GM19238 (cell line): ENCODE measurements at regions not wholly inside any gene's neighbourhood (a gene's known extent, or its start where the extent isn't known, plus 50 kb on each side); places are given as distances from the start of the nearest gene placed in this dataset.

Source experiments
- DNase-seq: peaks from one replicate; pipeline ENCODE4 v3.0.0; 2011; ENCODE audit warnings: low spot score; ENCODE audit not compliant: insufficient read length

GRCh38 chr4:44845993-44846392 lies 119.6 kb upstream of the GNPDA2 start:
- DNase-seq: no peak

- no peak for DNase-seq
These were observed 119.0 kb upstream of the GNPDA2 start for GRCh38 chr4:44845309-44845708.

GRCh38 chr4:44842531-44842930 lies 116.2 kb upstream of the GNPDA2 start:
- no peak for DNase-seq

GRCh38 chr4:44817930-44818329 lies 91.6 kb upstream of the GNPDA2 start:
- DNase-seq: no peak

- no peak for DNase-seq
These were observed 79.7 kb upstream of the GNPDA2 start for GRCh38 chr4:44806071-44806470.

GRCh38 chr4:44804301-44804700 lies 77.9 kb upstream of the GNPDA2 start:
- DNase-seq: no peak

GRCh38 chr4:44801384-44801783 lies 75.0 kb upstream of the GNPDA2 start:
- no peak for DNase-seq

- DNase-seq: no peak
These were observed 65.5 kb upstream of the GNPDA2 start for GRCh38 chr4:44791831-44792230.

- DNase-seq: no peak
These were observed 50.8 kb upstream of the GNPDA2 start for GRCh38 chr4:44777115-44777514.
